HG02759 (cell line): ENCODE measurements at regions not wholly inside any gene's neighbourhood (a gene's known extent, or its start where the extent isn't known, plus 50 kb on each side); places are given as distances from the start of the nearest gene placed in this dataset.

ENCODE experiments used
- ATAC-seq: cut with Tn5 transposase; IDR thresholded peaks from one replicate; pipeline ENCODE4 v1.9.1; 2021; ENCODE audit warnings: mild to moderate bottlenecking, moderate library complexity; ENCODE audit not compliant: unreplicated experiment

DNA sequence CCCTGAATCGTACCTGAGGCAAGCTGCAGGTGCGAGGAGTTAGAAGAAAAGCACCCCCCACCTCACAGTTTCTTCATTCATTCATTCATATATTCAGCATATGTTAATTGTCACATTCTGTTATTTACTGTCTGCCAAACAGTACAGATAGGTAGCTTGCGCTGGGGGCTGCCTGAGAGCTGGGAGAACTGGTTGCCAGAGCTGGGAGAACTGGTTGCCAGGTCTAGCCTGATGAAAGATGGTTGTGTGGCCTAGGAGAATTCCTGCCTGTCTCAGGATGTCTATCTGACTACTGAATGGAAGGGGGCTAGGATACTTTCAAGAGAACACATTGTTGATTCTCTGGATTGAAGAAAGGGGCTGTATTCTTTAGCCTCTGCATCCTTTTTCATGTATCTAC lies 225.9 kb upstream of the POU3F1 start:
- ATAC-seq, result no peak

DNA sequence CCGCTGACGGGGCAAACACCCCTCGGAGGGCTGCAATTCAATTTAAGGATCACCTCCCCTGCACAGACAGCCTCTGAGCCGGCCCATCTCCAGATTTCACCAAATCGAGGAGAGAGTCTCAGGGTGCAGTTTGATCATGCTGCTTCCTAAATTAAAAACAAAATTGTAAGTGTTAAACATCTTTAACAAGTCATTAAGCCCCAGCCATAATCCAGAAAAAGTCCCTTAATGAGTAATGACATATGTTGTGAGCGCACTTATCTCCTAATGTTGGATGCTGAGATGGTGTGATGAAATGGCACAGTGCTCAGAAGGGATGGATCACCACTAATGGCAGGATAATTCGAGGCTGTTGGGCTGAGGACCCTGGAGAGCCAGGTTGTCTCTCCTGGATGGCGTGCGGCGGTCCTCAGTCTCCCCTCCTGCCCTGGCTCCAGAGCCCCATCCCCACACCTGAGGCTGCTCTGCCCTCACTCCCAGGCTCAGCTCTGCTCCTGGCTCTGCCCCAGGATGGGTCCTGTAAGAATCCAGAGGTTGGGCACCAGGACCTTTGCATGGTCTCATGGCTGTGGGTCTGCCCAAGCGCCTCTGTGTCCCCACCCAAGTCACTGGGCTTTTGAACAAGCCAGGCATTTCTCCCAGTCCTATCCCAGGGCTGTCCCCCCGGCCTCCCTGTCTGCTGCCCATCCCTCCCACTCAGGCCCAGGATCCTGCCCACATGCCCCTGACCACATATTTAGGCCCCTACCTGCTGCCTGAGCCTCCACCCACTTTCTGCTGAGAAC lies 224.4 kb upstream of the POU3F1 start:
- no peak for ATAC-seq

DNA sequence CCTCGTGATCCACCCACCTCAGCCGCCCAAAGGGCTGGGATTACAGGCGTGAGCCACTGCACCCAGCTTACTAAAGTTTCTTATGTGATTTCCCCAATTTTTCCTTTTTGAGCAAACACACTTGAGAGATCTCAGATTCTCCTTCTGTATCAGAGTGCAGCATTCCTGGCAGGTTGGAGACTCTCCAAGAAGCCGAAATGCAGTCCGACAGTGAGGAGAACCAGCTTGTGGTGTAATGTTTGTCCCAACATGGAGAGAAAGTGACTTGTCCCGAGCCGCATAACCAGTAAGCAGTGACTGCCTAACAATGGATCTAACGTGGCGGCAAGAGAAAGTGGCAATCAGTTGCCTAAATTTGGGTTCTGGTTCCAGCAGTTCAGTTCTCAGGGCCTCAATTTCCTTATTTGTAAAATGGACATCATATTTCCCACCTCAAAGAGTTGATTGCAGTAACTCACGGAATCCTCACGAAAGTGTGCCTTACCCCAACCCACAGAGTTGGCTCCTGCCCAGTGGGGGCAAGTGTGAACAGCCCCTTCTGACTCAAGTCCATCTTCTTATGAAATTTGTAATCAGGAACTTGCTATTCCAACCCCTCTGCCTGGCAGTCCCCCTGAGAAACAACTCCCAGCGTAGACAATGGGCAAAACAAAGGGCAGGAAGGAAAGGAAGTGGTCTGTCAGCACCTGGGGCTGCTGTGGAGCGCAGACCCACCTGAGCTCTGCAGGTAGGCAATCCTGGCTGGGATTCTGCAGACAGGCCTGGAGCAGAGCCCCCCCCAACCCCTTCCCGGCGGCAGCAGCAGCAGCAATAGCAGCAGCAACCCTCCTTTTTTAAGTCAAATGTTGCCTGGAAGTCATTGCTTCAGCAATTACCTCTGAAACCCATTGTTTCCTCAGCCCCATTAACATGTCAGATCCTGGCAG lies 223.6 kb upstream of the POU3F1 start:
- no peak for ATAC-seq

DNA sequence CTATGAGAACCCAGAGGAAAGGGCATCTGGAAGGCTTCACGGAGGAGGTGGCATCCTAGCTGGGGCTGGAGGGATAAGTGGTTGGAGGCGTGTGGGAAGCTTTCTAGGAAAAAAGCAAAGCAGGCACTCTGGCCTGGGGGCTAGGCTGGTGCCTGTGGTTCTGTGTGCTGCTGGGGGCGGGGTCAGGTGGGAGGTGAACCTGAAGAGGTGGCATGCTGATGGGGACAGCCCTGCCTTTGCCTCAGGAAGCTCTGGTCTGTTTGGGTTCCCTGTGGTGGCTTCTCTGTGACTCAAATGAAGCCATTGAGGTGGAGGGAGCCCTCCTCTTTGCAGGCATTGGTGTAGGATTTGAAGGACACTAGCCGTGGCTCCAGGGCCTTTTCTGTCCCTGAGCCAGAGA lies 221.6 kb upstream of the POU3F1 start:
- ATAC-seq, result no peak

DNA sequence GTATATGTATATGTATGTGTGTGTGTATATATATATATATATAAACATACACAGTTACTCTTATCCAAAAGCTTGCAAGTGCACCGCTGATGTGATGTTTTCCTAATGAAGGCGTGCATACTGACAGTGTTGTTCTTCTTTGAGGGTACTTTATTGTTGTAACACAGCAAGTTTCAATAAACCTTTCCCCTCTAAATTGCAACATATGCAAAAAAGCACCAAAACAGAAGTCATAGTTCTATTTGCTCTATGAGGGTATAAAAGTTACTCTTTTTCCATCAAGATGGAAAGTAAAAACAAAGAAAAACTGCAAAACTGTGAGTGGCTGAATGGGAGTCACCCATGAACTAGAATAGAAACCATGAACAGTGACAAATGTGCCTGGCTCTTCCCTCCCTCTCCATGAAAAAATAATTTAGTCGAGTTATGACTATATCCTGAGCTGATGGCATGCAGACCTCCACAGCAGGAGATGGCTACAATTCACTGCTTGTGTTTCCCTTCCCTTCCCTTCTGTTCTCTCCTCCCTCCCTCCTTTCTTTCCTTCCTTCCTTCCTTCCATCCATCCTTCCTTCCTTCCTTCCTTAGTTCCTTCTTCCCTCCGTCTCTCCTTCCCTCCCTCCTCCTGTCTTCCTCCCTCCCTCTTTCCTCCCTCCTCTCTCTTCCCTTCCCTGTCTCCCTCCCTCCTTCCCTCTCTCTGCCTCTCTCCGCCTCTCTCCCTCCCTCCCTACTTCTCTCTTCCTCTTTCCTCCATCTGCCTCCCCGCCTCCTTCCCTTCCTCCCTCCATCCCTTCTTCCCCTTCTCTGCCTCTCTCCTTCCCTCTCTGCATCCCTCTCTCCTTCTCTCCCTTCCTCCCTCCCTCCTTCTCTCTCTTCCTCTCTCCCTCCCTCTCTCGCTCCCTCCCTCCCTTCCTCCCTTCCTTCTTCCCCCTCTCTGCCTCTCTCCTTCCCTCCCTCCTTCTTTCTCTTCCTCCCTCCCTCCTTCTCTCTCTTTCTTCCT lies 220.7 kb upstream of the POU3F1 start:
- ATAC-seq, result no peak

DNA sequence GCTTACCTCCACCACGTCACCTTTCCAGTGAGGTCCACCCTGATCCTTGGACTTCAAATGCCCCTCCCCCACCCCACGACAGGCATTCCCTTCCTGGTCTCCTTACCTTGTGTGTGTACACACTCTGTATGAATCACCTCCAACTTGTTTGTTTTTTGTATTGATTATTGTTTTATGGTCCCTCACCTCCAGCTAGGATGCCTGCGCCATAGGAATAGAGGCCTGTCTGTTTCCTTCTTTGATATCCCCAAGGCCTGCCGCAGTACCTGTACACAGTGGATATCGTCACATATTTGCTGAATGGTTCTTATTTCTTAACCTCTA lies 219.6 kb upstream of the POU3F1 start:
- ATAC-seq, result no peak

DNA sequence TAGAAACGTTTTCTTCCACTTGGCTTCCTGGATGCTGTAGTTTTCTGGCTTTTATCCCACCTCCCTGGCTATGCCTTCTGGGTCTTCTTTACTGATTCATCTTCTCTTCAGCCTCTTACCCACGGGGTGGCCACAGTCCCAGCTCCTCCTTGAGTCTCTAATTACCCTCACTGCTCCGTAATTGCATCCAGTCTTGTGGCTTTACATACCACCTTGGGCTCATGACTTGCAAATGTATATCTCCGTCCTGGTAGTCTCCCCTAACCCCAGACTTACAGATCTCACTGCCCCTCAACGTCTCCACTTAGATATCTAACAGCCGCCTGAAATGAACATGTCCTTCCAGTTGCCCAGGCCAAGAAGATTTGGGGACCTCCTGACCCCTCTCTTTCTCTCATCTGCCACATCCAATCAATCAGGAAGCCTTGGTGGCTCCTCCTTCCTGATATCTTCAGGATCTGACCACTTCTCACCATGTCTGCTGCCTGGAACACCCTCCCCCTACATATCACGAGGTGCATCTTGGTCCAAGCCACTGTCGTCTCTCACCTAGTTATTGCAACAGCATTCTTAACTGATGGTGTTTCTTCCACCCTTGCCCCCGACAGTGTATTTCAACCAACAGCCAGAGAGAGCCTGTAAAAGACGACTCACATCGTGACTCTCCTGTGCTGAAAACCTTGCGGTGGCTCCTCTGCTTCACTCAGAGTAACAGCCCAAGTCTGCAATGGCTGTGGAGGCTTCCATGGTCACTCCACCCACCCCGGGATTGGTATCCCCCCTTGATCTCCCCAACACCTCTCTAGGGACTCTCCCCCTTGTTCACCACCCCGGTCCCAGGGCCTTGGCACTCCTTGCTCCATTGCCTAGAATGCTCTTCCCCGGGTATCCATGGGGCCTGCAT lies 219.0 kb upstream of the POU3F1 start:
- ATAC-seq, result no peak

DNA sequence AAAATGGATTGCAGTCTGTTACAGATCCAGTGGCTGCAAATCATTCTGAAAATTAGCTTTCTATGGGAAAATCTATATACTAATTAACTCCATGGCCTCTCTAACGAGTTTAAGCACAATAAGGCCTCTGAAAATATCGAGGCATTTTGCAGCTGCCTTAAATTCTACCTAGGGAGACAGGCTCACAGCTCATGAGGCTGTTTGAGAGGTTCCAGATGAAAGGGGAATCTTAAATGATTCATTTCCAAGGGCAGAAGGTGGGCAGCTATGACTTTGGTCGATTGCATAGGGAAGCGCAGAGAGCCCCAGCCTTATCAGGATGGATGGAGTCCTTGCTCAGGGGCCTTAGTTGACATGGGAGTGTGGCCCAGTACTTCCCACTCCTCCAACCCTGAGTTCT lies 216.8 kb upstream of the POU3F1 start:
- ATAC-seq, result no peak

DNA sequence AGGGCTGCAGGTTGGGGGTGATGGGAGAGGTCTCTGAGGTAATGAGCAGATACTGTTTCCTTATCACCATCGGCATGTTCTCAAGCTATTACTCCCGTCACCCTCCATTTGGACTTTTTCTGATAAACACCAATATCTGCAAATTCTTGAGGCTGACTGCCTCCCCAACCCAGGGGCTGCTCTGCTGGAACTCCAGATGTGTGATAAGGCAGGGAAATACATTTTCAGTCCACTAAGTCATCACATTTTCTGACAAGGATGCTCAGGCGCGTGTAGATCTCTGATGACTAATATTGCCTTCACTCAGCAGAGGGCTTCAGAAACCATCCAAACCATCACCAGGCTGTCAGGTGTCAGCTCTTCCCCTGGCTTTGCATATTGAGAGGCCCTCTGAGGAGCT lies 215.0 kb upstream of the POU3F1 start:
- no peak for ATAC-seq

DNA sequence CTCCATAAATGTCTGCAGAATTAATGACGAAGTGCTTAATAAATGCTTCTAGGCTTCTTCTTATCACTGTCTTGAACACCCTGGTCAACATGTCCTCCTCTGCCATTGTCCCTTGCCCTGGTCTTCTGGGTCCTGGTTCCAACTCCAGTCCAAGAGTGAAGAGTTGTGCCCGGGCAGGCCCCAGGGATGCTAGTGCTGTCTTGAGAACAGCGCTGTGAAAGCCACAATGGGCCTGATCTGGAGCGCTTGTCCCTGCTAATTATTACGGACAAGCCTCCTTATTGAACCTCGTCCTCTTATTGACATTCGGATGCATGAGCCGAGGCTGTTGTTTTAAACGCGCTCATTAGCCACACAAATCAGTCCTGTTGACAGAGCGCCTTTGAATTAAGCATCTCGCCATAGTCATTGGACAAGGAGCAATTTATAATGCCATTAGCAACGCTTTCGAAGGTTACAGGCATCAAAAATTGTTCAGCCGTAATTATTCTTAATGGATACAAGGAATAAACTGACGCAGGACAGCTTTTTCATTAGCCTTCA lies 211.6 kb upstream of the POU3F1 start:
- ATAC-seq, result no peak

DNA sequence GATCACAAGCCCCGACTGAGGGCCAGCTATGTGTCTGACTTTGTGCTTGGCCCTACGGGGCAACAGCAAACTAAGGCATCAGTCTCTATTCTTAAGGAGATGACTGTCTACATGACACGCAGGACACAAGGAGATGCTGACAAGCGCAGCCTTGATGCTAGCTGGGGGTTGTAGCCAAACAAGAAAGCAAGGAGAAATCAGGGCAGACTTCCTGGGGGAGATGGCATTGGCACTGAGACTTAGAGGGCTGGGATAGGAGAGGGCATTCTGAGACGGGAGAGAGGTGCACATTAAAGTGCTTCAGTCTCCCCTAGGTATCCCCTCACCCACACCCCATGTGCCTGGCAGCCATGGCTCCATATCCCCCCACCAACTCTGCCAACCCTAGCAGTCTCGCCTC lies 210.8 kb upstream of the POU3F1 start:
- no peak for ATAC-seq

DNA sequence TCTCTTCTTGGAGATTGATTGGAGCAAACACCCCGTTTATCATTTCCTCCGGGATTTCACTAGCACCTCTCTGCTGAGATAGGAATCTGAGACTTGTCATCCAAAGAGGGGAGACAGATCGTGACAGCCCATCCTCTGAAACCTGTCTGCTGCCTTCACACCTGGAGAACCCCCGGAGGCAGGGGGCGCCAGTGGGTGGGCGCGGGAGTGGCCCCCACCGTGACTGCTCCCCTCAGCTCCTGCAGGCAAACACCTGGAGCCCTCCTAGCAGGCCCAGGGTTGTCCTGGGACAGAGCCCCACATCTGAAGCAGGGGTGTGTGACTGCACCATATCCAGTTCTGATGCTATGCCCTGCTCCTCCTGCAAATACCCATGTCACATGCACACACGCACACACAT lies 209.5 kb upstream of the POU3F1 start:
- ATAC-seq, result no peak

DNA sequence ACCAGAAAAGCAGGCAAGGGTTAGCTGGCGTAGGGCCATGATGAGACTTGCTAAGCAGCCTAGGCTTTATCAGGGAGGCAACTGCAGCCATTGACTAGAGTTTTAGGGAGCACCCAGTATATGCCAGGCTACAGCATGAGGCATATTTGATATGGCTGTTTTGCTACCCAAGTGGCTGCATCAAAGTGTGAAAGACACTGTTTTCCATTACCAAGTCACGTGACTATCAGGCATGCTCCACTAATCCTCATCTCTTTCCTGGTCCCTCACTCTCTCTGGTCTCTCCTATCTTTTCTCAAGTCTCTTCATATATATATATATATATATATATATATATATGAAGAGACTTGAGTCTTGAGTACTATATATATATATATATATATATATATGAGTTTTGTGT lies 206.7 kb upstream of the POU3F1 start:
- no peak for ATAC-seq

DNA sequence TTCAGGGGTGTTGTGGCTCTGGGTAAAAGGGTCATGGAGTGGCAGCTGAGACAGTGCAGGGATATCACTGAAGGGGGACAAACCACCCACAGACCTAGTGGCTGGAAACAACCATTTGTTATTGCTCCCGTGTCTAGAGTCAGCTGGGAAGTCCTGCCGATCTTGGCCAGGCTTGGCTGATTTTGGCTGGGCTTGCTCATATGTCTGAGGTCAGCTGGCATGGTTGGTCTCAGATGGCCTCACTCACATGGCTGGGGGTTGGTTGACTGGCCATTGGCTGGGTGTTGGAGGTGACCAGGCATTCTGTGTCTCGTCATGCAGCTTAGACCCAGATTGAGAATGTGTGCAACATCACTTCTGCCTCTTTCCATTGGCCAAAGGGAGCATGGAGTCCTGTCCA lies 203.8 kb upstream of the POU3F1 start:
- ATAC-seq, result no peak

DNA sequence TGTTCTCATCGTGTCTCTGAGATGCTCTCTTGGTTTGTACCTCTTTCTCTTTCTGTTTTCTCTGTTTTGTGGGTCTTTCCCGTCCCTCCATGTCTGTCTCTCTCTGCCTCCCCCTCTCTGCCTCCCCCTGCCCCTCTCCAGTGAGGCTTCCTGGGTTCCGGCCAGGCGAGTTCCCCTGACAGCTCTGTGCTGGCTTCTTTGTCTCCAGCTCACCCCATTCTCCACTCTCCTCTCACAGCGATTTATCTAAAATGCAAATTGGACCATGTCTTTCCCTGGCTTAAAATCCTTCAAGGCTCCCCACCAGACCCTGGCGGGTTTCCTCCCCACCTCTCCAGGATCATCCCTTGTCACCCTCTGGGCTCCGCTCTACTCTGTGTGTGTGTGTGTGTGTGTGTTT lies 202.4 kb upstream of the POU3F1 start:
- ATAC-seq, result no peak

DNA sequence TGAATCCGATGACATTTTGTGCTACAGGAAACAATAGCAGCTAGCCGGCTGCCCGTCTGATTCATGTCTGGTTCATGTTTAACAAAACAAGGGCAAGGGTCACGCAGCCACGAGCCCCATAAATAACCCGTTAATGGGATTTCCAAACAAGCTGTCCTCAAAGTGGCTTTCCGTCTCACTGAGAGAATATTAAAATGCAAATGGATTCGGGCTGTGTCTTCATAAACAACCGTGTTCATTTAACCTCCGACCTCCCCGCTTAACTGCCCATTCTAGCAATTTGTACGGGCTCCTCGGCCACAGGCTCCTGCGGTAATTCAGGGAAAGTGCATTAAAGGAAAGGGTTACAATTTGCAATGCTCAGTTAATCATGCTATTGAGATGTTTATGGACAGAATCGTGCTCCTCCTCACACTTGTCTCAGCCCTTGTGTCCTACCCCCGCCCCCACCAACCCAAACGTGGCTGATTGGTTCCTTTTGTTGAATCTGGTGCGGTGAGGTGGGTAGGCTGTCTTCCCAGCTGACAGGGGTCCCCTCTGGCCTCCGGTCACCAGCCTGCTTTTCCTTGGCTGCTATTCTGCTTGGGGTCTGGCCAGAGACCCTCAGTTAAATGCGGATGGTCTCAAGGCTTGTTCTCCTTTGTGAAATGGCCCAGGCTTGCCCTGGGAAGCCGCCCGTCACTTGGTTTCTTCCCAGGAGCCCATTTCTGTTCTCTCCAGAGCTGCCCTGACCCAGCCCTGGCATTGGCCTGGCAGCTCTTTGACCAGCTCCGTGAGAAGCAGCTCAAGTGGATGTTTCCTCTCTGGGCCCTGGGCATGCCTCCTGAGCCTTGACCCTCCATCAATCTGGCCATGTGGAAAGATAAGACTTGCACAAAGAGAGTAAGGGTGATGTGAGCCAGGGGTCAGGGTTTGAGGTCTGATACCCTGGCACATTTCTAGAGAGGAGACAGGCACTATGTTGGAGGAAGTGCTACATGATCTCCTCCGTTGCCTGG lies 200.7 kb upstream of the POU3F1 start:
- no peak for ATAC-seq

DNA sequence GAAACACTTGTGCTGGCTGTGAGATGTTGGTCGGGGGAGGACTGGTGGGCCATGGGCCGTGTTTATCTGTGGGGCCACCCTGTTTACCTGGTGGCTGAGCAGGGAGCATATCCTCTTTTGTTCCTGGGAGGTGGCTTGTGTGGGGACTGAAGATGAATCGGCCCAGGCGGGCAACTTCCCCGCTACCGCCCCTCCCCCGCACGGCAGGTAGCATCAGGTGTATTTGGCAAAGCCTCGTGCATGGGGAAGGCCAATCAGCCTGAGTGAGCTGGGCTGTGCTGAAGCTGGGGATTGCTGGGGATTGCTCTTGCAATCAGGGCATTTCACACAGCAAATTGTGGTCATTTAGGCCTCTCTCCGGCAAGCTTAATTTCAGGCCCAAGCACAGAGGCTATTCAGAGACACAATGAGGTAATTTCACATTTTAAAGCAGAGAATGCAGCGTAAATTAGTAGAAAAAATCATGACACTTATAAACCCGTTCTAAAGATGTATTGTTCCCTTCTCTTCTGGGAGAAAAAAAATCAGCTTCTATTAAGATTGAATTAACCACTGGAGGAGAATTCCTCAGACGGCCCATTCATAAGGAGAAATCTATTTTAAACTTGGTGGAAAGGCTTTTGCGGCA lies 197.7 kb upstream of the POU3F1 start:
- ATAC-seq, result no peak

DNA sequence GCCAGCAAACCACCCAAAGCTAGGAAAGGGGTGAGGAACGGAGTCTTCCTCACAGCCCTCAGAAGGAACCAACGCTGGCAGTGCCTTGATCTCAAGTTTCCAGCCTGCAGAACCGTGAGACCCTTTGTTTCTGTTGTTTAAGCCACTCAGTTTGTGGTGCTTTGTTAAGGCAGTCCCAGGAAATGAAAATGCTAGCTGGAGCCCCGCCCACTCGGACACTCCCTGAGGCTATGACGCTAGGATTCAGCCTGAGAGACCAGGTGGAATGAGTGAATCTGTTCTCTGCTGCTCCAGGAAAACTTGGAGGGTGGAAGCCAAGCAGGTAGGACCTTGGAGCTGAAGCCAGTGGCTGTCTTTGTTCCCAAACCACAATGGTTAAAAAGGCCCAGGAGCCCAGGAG lies 196.5 kb upstream of the POU3F1 start:
- no peak for ATAC-seq
